Lower leg skin (tissue), 4 donors: ENCODE measurements at regions not wholly inside any gene's neighbourhood (a gene's known extent, or its start where the extent isn't known, plus 50 kb on each side); places are given as distances from the start of the nearest gene placed in this dataset.

ENCODE experiments used
- DNase-seq, 2 donors: peaks; one replicate each; pipeline ENCODE4 v3.0.0-alpha.2; 2019; ENCODE audit warnings: low spot score in 2 of 2
- H3K4me3 ChIP-seq: fragments of 200-600 bp; sonication (generic); 2 replicates; pipeline ENCODE4 v1.5.1; 2017; ENCODE audit warnings: mild to moderate bottlenecking, low read depth; ENCODE audit not compliant: poor library complexity, severe bottlenecking
- CTCF ChIP-seq, 3 donors: fragments of 450-650 bp; IDR thresholded peaks; one replicate each; pipeline ENCODE4 v1.5.1; 2016; ENCODE audit warnings: antibody characterized with exemption in 3 of 3, mild to moderate bottlenecking in 3 of 3, moderate library complexity in 2 of 3
- POLR2A ChIP-seq, 2 donors: fragments of 450-650 bp; IDR thresholded peaks; one replicate each; pipeline ENCODE4 v1.6.1; 2016 to 2017; ENCODE audit warnings: antibody characterized with exemption in 2 of 2, mild to moderate bottlenecking in 1 of 2, moderate library complexity in 1 of 2
- WGBS, 2 donors: methylation state at CpG; one replicate each; pipeline ENCODE4 v1.1.5; 2018; 5-methylcytosine and 5-hydroxymethylcytosine counted together
- intact Hi-C: fragments of 100-400 bp; cut with DNase I; formaldehyde crosslinking; loops from one replicate; pipeline ENCODE4 v1.15.0; 2023; ENCODE audit warnings: low total_unique reads

GRCh38 chr2:176826984-176827668, 385.5 kb upstream of the HNRNPA3 start:
- intact Hi-C loops: no loop called here
- no peak overlapping the region for H3K4me3 ChIP-seq
- TF ChIP-seq POLR2A (IDR thresholded peaks at IDR 0.05): no peak
- DNase-seq: no peak
- 70 to 81% methylated on average over 9 of the region's 9 CpGs for WGBS, 2 donors

- no peak for DNase-seq
Observed at GRCh38 chr2:176830362-176830761, 382.2 kb upstream of the HNRNPA3 start.

GRCh38 chr2:176832086-176832485, 380.5 kb upstream of the HNRNPA3 start:
- intact Hi-C loops: no loop called here
- no peak for TF ChIP-seq POLR2A (IDR thresholded peaks at IDR 0.05)
- TF ChIP-seq CTCF (IDR thresholded peaks at IDR 0.05): no peak
- WGBS, 2 donors: 59 to 71% methylated on average over 6 of the region's 6 CpGs
- no peak overlapping the region for H3K4me3 ChIP-seq
- no peak for DNase-seq

More at GRCh38 chr2:176830362-176830761, 382.2 kb upstream of the HNRNPA3 start:
- H3K4me3 ChIP-seq: no peak overlapping the region
- TF ChIP-seq CTCF (IDR thresholded peaks at IDR 0.05) (no peak), POLR2A (IDR thresholded peaks at IDR 0.05) (no peak)
- 46 to 50% methylated on average over 3 of the region's 3 CpGs for WGBS, 2 donors
- intact Hi-C loops: no loop called here

GRCh38 chr2:176833671-176834070, 378.9 kb upstream of the HNRNPA3 start:
- DNase-seq: no peak
- intact Hi-C loops: no loop called here
- no peak for TF ChIP-seq CTCF (IDR thresholded peaks at IDR 0.05)
- no peak overlapping the region for H3K4me3 ChIP-seq

GRCh38 chr2:176834226-176834625, 378.4 kb upstream of the HNRNPA3 start:
- DNase-seq: no peak
- TF ChIP-seq CTCF (IDR thresholded peaks at IDR 0.05) (no peak), POLR2A (IDR thresholded peaks at IDR 0.05) (no peak)
- intact Hi-C loops: no loop called here
- H3K4me3 ChIP-seq: no peak overlapping the region
- 72 to 80% methylated on average over 3 of the region's 3 CpGs for WGBS, 2 donors

GRCh38 chr2:176843208-176843607, 369.4 kb upstream of the HNRNPA3 start:
- TF ChIP-seq POLR2A (IDR thresholded peaks at IDR 0.05) (no peak), CTCF (IDR thresholded peaks at IDR 0.05) (no peak)
- no peak overlapping the region for H3K4me3 ChIP-seq
- intact Hi-C loops: no loop called here
- no peak for DNase-seq
